WI38 (cell line): ENCODE measurements at regions not wholly inside any gene's neighbourhood (a gene's known extent, or its start where the extent isn't known, plus 50 kb on each side); places are given as distances from the start of the nearest gene placed in this dataset.

ENCODE experiments used
- H3K4me3 ChIP-seq: 2 replicates; pipeline ENCODE4 v1.5.1; 2011; ENCODE audit warnings: low read depth, mild to moderate bottlenecking, control low read depth, low read length
- TF ChIP-seq, protein P1 (sequence below): IDR thresholded peaks from 2 replicates; pipeline ENCODE4 v1.5.1; 2012; ENCODE audit warnings: low read depth, mild to moderate bottlenecking, control low read depth, low read length

DNA sequence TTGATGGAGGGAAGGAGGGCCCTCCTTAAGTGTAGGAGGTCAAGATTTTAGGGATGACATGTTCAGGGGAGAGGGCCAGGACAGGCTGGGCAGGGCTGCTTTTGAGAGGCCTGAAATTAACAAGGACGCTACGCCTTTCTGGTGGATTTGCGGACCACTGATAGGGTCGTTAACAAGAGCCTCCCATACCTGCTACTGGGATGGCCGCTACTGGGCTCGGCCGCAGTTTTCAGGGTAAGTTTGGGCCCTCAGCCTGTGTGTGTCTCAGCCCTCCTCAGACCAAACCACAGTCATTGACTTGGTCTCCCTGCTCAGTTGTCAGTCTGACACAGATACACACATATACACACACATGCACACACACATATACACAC is 180.9 kb downstream of the SMAD2 start:
- TF ChIP-seq, protein P1, sequence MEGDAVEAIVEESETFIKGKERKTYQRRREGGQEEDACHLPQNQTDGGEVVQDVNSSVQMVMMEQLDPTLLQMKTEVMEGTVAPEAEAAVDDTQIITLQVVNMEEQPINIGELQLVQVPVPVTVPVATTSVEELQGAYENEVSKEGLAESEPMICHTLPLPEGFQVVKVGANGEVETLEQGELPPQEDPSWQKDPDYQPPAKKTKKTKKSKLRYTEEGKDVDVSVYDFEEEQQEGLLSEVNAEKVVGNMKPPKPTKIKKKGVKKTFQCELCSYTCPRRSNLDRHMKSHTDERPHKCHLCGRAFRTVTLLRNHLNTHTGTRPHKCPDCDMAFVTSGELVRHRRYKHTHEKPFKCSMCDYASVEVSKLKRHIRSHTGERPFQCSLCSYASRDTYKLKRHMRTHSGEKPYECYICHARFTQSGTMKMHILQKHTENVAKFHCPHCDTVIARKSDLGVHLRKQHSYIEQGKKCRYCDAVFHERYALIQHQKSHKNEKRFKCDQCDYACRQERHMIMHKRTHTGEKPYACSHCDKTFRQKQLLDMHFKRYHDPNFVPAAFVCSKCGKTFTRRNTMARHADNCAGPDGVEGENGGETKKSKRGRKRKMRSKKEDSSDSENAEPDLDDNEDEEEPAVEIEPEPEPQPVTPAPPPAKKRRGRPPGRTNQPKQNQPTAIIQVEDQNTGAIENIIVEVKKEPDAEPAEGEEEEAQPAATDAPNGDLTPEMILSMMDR = no peak
- no peak overlapping the region for H3K4me3 ChIP-seq

DNA sequence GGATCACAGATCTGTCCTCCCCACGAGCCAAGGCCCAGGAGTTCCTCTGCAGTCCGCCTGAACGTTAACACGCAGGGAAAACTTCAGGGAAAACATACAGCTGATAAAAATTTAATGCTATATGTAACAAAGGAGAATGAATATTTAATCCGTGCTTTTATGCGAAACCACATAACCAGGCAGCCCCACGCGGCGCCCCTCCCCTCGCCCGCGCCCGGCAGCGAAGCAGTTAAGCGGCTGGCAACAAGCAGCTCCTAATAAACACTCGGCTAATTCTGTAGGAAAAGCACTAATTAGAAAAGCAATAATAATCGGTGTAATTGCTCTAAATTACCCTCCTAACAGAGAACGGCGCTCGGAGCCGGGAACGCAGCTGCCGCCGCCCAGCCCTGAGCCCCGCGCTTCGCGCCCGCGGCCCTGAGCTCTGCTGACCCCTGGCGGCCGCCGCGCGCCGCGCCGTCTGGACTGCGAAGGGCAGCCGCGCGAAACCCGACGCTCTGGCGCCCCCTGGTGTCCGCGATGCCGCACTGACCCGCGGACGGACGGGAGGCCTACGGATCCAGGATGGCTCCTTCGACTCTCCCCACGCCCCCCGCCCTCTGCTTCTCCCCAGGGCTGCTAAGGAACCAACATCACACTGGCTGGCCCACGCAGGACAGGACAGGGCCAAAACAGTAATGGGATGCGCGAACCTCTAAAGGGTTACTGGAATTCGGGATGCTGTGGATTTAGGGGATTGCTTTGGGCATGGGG is 181.4 kb downstream of the SMAD2 start:
- TF ChIP-seq, protein P1 = peak; percentile 81
- H3K4me3 ChIP-seq = no peak overlapping the region

DNA sequence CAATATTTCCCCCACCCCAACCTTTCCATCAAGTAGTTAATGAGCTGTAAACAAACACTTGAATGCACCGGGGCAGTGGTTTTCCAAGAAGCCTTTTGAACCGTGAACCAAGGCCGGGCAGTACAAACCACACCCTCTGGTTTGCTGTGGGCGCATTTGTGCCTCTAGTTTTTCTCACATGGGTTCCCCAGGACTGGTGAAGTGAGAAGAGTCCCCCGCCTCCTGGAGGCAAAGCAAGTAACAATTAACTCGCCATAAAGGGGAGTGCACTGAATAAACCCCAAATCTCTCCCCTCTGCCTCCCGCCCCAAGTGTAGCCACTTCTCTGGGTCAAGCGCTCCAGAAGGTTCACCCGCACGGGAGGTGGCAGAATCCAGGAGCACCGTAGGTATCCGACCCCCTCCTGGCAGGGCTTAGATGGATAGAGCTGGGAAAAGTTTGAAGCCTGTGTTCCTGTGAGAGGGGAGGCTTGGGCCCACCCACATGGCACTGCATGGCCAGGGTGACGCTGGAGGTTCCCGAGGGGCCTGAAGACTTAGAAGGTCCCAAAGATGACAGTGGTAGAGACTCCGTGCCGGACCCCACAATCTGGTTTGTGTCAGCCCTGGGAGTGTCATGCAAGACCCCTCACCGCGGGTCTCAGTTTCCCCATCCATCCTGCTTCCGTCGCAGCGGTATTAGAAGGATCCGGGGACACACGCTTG is 182.2 kb downstream of the SMAD2 start:
- TF ChIP-seq, protein P1 = no peak
- H3K4me3 ChIP-seq = no peak overlapping the region

DNA sequence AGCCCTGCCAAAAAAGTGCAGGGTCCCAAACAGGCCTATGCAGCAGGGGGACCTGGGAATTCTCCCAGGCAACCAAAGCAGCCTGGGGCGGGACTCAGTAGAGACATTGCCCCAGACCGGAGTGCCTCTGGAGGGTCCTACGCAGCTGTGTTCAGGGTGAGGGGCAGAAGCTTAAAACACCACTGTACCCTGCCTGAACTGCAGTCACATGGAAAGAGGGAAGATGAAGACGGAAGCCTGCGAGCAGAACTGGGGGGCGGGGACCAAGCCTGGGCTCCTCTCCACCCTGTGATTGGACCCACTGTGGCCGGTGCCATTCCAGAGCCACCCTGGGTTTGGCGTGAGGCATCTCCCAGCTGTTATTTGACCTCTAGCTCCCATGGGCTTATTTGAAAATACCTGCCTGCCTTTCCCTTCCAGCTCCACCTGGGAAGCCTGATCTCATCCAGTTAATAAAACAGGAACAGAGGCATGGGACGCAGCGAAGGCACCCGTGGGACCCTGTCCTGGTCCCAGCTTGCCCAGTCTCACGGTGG is 183.1 kb downstream of the SMAD2 start:
- H3K4me3 ChIP-seq = no peak overlapping the region
- TF ChIP-seq, protein P1 = no peak

DNA sequence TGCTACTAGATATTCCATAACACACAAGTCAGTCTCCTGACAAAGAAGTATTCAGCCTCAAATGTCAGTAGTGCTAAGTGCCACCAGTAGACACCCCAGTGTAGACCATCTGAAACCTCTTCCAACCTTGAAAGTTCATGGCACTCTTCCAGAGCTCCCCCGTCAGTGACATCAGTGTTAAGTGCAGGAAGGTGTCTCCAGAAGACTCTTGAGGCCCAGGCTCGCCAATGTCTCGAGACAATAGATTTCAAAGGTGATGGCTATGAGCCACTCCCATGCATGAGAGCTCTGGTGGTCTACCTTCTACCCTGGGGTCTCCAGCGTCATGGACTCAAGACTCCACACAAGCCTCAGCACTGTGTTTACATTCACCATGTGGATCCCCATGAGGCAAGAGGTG is 183.8 kb downstream of the SMAD2 start:
- no peak overlapping the region for H3K4me3 ChIP-seq
- TF ChIP-seq, protein P1 = no peak

DNA sequence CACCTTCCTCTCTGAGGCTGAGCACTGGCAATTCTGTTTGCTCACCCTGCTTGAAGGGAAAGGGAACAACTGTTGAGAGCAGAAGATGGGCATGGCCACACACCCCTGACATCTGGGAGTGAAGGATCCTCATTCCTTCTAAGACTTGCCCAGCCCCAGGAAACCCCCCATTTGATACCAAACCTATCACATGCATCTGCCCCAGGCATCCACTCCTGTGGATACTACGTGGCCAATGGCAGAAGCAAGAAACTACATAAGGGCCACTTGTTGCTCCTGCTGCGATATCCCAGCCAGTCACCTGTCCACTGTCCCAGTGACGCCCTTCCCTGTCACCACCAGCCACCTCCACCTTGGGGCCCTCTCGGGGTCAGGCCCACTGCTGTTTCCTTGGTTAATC is 185.2 kb downstream of the SMAD2 start:
- TF ChIP-seq, protein P1 = no peak

DNA sequence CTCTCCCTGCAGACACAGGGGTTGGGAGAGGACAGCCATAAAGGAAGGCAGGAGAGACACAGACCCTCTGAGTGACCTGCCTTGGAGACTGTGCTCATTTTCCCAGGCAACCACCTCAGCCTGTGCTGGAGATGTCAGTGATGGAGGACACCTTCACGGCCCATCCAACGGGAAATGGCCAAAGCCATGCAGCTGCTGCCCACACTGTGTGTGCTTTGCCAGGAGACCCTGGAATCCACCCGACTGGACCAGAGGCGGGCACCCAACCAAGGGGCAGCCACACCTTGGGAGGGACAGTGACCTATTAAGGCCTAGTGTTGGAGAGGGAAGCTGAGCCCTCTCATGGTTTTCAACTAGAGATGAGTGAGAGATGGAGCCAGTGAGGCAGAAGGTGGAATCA is 192.5 kb downstream of the SMAD2 start:
- no peak overlapping the region for H3K4me3 ChIP-seq
- TF ChIP-seq, protein P1 = no peak

More for the DNA sequence above, 185.2 kb downstream of the SMAD2 start:
- H3K4me3 ChIP-seq = no peak overlapping the region
